Skeletal muscle tissue (tissue), 3 donors: ENCODE measurements at regions not wholly inside any gene's neighbourhood (a gene's known extent, or its start where the extent isn't known, plus 50 kb on each side); places are given as distances from the start of the nearest gene placed in this dataset.

ENCODE experiments used
- H3K27ac ChIP-seq: one replicate; pipeline ENCODE4 v1.7.0; 2013; ENCODE audit warnings: mild to moderate bottlenecking, low read depth, low read length, inconsistent platforms
- H3K27me3 ChIP-seq, 3 donors: one replicate each; pipeline ENCODE4 v1.7.0; 2013; ENCODE audit warnings: low read length in 3 of 3; ENCODE audit not compliant: control insufficient read depth in 3 of 3, insufficient read depth in 3 of 3
- H3K36me3 ChIP-seq, 3 donors: one replicate each; pipeline ENCODE4 v1.7.0; 2013; ENCODE audit warnings: low read length in 3 of 3; ENCODE audit not compliant: control insufficient read depth in 3 of 3, insufficient read depth in 3 of 3
- H3K4me1 ChIP-seq, 3 donors: one replicate each; pipeline ENCODE4 v1.7.0; 2013; ENCODE audit warnings: low read length in 3 of 3, mild to moderate bottlenecking in 3 of 3; ENCODE audit not compliant: control insufficient read depth in 3 of 3, insufficient read depth in 3 of 3
- H3K4me3 ChIP-seq, 3 donors: one replicate each; pipeline ENCODE4 v1.7.0; 2013; ENCODE audit warnings: low read length in 3 of 3
- H3K9ac ChIP-seq, 3 donors: one replicate each; pipeline ENCODE4 v1.7.0; 2013; ENCODE audit warnings: low read length in 3 of 3, mild to moderate bottlenecking in 3 of 3, moderate library complexity in 2 of 3, low read depth in 1 of 3
- H3K9me3 ChIP-seq, 3 donors: one replicate each; pipeline ENCODE4 v1.7.0; 2013; ENCODE audit warnings: low read length in 3 of 3; ENCODE audit not compliant: control insufficient read depth in 3 of 3
- donor health status: Osteomylitis.

- no peaks in the 10 kb centered on the region for H3K27me3 ChIP-seq
- H3K9me3 ChIP-seq: no peaks in the 10 kb centered on the region
- H3K9ac ChIP-seq: no peak overlapping the region
- no peaks in the 10 kb centered on the region for H3K36me3 ChIP-seq
- no peak overlapping the region for H3K27ac ChIP-seq
- H3K4me1 ChIP-seq: peaks cover 11 to 16% (median 15%) of the 10 kb centered on the region in 3 donors
- H3K4me3 ChIP-seq: no peak overlapping the region
Measured at GRCh38 chr20:58005581-58006345, 222.7 kb downstream of the ANKRD60 start.

- H3K4me1 ChIP-seq: peaks cover 17 to 19% (median 18%) of the 10 kb centered on the region in 3 donors
- H3K27ac ChIP-seq: no peak overlapping the region
- no peaks in the 10 kb centered on the region for H3K27me3 ChIP-seq
- no peak overlapping the region for H3K9ac ChIP-seq
- H3K4me3 ChIP-seq: no peak overlapping the region
- no peaks in the 10 kb centered on the region for H3K36me3 ChIP-seq
- H3K9me3 ChIP-seq: no peaks in the 10 kb centered on the region
Measured at GRCh38 chr20:58004900-58005299, 223.6 kb downstream of the ANKRD60 start.

DNA sequence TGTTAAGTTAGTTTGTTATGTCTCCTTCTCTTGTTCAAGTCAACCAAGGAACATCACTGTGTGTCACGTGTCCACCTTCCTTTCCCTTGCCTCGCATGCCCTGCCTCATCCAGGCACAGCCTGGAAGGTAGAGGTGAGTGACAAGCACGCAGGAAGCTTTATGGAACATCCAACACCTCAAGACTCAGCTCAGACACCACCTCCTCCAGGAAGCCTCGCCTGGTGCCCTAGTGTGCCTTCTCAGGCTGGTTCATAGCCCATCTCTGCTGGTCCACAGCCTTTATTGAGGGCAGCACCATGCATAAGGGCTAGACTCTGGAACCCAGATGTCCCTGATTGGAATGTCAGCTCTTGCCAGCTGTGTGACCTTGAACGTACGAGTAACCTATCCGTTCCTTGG is 224.3 kb downstream of the ANKRD60 start:
- Histone ChIP-seq H3K27ac (no peak overlapping the region), H3K27me3 (no peaks in the 10 kb centered on the region), H3K9me3 (no peaks in the 10 kb centered on the region), H3K4me3 (no peak overlapping the region), H3K4me1 (peaks cover 22 to 24% (median 22%) of the 10 kb centered on the region in 3 donors), H3K9ac (no peak overlapping the region), H3K36me3 (no peaks in the 10 kb centered on the region)

DNA sequence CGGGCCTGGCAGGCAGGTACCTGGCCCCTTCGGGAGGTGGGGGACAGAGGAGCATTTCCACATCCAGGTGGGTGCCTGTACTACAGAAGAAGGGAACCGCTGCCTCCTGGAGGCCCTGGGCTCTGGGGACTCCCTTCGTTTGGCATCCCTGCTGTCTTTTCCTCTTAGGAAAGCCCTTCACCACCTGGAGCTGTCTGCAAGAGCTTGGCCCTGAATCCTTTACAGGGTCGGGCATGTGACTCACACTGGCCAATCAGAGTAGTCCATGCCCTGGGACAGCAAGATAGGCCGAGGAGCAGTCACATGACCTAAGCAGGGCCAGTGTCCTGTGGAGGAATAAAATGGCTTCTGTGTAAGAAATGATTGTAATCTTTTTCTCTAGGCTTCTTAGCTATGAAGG is 224.9 kb downstream of the ANKRD60 start:
- Histone ChIP-seq H3K27me3 (no peaks in the 10 kb centered on the region), H3K4me1 (peaks cover 23 to 30% (median 24%) of the 10 kb centered on the region in 3 donors)

GRCh38 chr20:58002901-58003300 is 225.6 kb downstream of the ANKRD60 start:
- H3K27me3 ChIP-seq: no peaks in the 10 kb centered on the region
- peaks cover 20 to 31% (median 23%) of the 10 kb centered on the region in 3 donors for H3K4me1 ChIP-seq

More for the DNA sequence above, 224.9 kb downstream of the ANKRD60 start:
- H3K27ac ChIP-seq: no peak overlapping the region
- no peak overlapping the region for H3K4me3 ChIP-seq
- H3K9me3 ChIP-seq: no peaks in the 10 kb centered on the region
- H3K9ac ChIP-seq: no peak overlapping the region
- H3K36me3 ChIP-seq: no peaks in the 10 kb centered on the region

DNA sequence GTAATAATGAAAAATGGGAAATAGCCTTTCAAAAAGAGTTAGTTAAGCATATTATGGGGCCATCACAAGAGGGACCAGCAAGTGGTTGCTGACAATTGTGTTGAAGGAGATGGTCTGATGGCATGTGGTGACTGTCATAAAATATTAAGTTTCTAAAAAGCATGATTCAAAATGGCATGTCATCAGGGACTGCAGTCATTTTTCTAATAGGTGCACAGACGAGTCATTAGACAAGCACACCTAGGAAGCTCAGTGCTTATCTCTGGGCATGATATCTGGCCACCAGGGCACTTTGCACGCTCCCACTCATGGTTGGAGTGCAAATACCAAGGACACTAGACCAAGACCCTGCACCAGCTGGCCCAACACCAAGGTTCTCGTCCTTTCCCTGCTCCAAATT is 226.5 kb downstream of the ANKRD60 start:
- H3K9me3 ChIP-seq: no peaks in the 10 kb centered on the region
- H3K9ac ChIP-seq: no peak overlapping the region
- no peaks in the 10 kb centered on the region for H3K27me3 ChIP-seq
- H3K4me1 ChIP-seq: peaks cover 20 to 31% (median 23%) of the 10 kb centered on the region in 3 donors
- H3K27ac ChIP-seq: no peak overlapping the region
- H3K36me3 ChIP-seq: no peaks in the 10 kb centered on the region
- no peak overlapping the region for H3K4me3 ChIP-seq

More at GRCh38 chr20:58002901-58003300, 225.6 kb downstream of the ANKRD60 start:
- no peak overlapping the region for H3K4me3 ChIP-seq
- H3K27ac ChIP-seq: no peak overlapping the region
- H3K36me3 ChIP-seq: no peaks in the 10 kb centered on the region
- H3K9ac ChIP-seq: no peak overlapping the region
- no peaks in the 10 kb centered on the region for H3K9me3 ChIP-seq

GRCh38 chr20:58001381-58001780 is 227.1 kb downstream of the ANKRD60 start:
- H3K9me3 ChIP-seq: no peaks in the 10 kb centered on the region
- H3K36me3 ChIP-seq: no peaks in the 10 kb centered on the region
- H3K27me3 ChIP-seq: no peaks in the 10 kb centered on the region
- H3K9ac ChIP-seq: peak overlapping the region in 1 of 3 donors; percentile 35
- H3K27ac ChIP-seq: no peak overlapping the region
- H3K4me3 ChIP-seq: no peak overlapping the region
- H3K4me1 ChIP-seq: peaks cover 20 to 31% (median 23%) of the 10 kb centered on the region in 3 donors

DNA sequence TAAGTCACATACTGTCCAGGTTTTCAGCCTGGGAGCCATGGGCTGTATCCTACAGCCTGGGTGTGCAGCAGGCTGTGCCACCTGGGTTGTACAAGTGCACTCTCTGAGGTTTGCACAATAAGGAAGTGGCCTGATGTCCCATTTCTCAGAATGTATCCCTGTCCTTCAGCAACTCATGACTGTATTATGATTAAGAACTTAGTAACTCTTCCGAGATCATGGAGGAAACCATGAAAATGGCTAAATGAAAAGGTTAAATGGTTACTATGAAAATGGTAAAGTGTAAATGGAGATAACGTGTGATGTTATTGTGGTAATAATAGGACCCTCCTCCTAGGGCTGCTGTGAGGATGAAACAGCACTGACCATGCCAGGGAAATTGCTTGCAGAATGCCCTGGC is 227.6 kb downstream of the ANKRD60 start:
- no peaks in the 10 kb centered on the region for H3K36me3 ChIP-seq
- no peak overlapping the region for H3K27ac ChIP-seq
- H3K4me3 ChIP-seq: peak overlapping the region in 1 of 3 donors; percentile 9
- no peaks in the 10 kb centered on the region for H3K9me3 ChIP-seq
- H3K9ac ChIP-seq: no peak overlapping the region
- peaks cover 20 to 31% (median 26%) of the 10 kb centered on the region in 3 donors for H3K4me1 ChIP-seq
- no peaks in the 10 kb centered on the region for H3K27me3 ChIP-seq

- no peaks in the 10 kb centered on the region for H3K27me3 ChIP-seq
- no peak overlapping the region for H3K27ac ChIP-seq
- no peak overlapping the region for H3K9ac ChIP-seq
- peak overlapping the region in 2 of 3 donors; percentile 16 to 35 for H3K4me3 ChIP-seq
- H3K4me1 ChIP-seq: peaks cover 20 to 31% (median 28%) of the 10 kb centered on the region in 3 donors
- H3K36me3 ChIP-seq: no peaks in the 10 kb centered on the region
- no peaks in the 10 kb centered on the region for H3K9me3 ChIP-seq
Measured at GRCh38 chr20:57999465-58000111, 228.9 kb downstream of the ANKRD60 start.

DNA sequence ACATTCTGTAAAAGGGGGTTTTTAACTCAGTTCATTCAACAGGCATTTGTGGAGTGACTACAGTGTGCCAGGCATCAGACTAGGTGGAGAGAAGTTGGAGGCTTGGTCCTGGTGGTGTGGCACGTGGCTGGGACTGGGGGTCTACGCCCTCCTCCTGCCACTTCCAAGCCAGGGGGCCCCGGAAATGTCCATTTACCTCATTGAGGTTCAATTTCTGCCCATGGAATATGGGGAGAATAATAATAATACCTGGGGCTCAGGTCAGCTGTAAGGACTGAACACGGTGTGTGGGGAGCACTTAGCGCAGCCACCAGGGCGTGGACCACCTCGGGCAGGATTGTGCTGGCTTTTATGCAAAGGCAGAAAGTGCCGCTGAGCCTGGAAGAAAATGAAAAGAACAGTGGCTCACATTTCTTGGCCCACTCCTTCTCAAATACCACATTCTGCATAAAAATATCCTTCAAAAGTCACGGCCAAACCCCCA is 229.4 kb downstream of the ANKRD60 start:
- Histone ChIP-seq H3K4me3 (peak overlapping the region in 2 of 3 donors; percentile 16 to 35), H3K9ac (no peak overlapping the region), H3K4me1 (peaks cover 20 to 31% (median 28%) of the 10 kb centered on the region in 3 donors), H3K27me3 (no peaks in the 10 kb centered on the region), H3K27ac (no peak overlapping the region), H3K9me3 (no peaks in the 10 kb centered on the region), H3K36me3 (no peaks in the 10 kb centered on the region)
